Prostate gland (tissue), 2 donors: ENCODE measurements at regions not wholly inside any gene's neighbourhood (a gene's known extent, or its start where the extent isn't known, plus 50 kb on each side); places are given as distances from the start of the nearest gene placed in this dataset.

Experiments used
- DNase-seq: peaks from one replicate; pipeline ENCODE4 v3.0.0-alpha.2; 2019; ENCODE audit warnings: low spot score
- H3K27ac ChIP-seq, 2 donors: fragments of 200-600 bp; sonication (generic); 2 replicates each; pipeline ENCODE4 v1.5.1; 2017 to 2019
- H3K27me3 ChIP-seq: fragments of 200-600 bp; sonication (generic); replicated peaks from 2 replicates; pipeline ENCODE4 v1.5.1; 2019; ENCODE audit not compliant: insufficient read depth
- H3K36me3 ChIP-seq, 2 donors: fragments of 200-600 bp; sonication (generic); 1 replicate in 1 of 2; 2 replicates in 1 of 2; pipeline versions ENCODE4 v1.5.1 to v1.8.1; 2017 to 2019
- H3K4me1 ChIP-seq: fragments of 200-600 bp; sonication (generic); replicated peaks from 2 replicates; pipeline ENCODE4 v1.5.1; 2019
- H3K4me3 ChIP-seq, 2 donors: fragments of 200-600 bp; sonication (generic); 2 replicates each; pipeline ENCODE4 v1.5.1; 2017 to 2019
- H3K9me3 ChIP-seq: fragments of 200-600 bp; sonication (generic); 2 replicates; pipeline ENCODE4 v1.5.1; 2017
- CTCF ChIP-seq, 4 experiments: fragments of 200-600 bp in 2 of 4; fragments of 450-650 bp in 2 of 4; sonication (generic) in 2 of 4; IDR thresholded peaks; 1 replicate in 3 of 4; 2 replicates in 1 of 4; pipeline ENCODE4 v1.5.1; 2016 to 2019; ENCODE audit warnings: antibody characterized with exemption in 4 of 4, mild to moderate bottlenecking in 2 of 4, moderate library complexity in 2 of 4
- POLR2A ChIP-seq: fragments of 450-650 bp; IDR thresholded peaks from one replicate; pipeline ENCODE4 v1.6.1; 2016; ENCODE audit warnings: antibody characterized with exemption, mild to moderate bottlenecking
- POLR2AphosphoS5 ChIP-seq: sonication (generic); formaldehyde crosslinking; IDR thresholded peaks from one replicate; pipeline ENCODE4 v1.6.1; 2017; ENCODE audit warnings: antibody characterized with exemption
- WGBS: methylation state at CpG from one replicate; pipeline ENCODE4 v1.1.5; 2018; 5-methylcytosine and 5-hydroxymethylcytosine counted together
- intact Hi-C: fragments of 100-400 bp; cut with DNase I; formaldehyde crosslinking; loops from one replicate; pipeline ENCODE4 v1.14.2; 2022

DNA sequence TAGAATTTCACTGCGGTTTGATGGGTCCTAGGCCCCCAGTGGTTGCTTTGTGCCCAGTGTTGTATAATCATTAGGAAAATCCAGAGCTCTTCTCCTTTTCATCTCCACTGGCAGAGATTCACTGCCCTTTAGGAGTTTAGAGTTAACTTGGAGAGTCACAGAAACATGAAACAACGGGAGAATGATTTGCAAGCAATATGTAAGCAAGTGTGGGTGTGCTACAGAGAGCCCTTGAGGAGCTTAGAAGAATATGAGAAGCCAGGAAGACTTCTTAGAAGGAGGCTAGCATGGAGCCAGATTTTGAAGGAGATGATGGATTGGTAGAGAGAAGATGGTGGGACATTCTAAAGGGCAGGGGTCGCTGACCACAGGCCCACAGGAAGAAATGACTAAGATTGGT is 327.3 kb downstream of the ZNF326 start:
- DNase-seq: no peak
- no peaks in the 10 kb centered on the region for H3K4me1 ChIP-seq
- no peaks in the 10 kb centered on the region for H3K27me3 ChIP-seq
- H3K9me3 ChIP-seq: no peaks in the 10 kb centered on the region
- intact Hi-C loops: no loop called here
- no peak overlapping the region for H3K4me3 ChIP-seq
- H3K27ac ChIP-seq: no peak overlapping the region
- no peaks in the 10 kb centered on the region for H3K36me3 ChIP-seq
- TF ChIP-seq CTCF (IDR thresholded peaks at IDR 0.05) (no peak), POLR2A (no peak), POLR2AphosphoS5 (no peak)
- 81% methylated on average over 3 of the region's 3 CpGs for WGBS

- 63% methylated on average over 1 of the region's 1 CpG for WGBS
- no peak overlapping the region for H3K4me3 ChIP-seq
- intact Hi-C loops: no loop called here
- no peaks in the 10 kb centered on the region for H3K36me3 ChIP-seq
- TF ChIP-seq POLR2A (no peak), POLR2AphosphoS5 (no peak), CTCF (IDR thresholded peaks at IDR 0.05) (no peak)
- H3K27ac ChIP-seq: no peak overlapping the region
- no peaks in the 10 kb centered on the region for H3K9me3 ChIP-seq
- no peaks in the 10 kb centered on the region for H3K4me1 ChIP-seq
- H3K27me3 ChIP-seq: no peaks in the 10 kb centered on the region
- DNase-seq: no peak
These were observed 325.0 kb downstream of the ZNF326 start for GRCh38 chr1:90319918-90320317.

DNA sequence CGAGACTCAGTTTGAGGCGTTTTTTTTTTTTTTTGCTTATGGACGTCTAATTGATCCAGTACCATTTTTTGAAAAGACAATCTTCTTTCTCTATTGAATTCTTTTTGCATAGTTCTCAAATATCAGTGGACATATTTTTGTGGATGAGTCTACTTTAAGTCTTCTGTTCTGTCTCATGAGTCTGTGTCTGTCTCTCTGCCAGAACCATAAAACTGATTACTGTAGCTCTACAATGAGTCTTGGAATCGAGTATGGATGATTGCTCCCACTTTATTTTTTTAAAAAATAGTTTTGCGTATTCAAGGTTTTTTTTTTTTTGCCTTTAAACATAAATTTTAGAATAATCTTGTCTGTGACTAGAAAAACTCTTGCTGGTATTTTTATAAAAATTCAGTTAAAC is 323.5 kb downstream of the ZNF326 start:
- no peak for TF ChIP-seq CTCF (IDR thresholded peaks at IDR 0.05)
- no peak for TF ChIP-seq POLR2A
- TF ChIP-seq POLR2AphosphoS5: no peak

DNA sequence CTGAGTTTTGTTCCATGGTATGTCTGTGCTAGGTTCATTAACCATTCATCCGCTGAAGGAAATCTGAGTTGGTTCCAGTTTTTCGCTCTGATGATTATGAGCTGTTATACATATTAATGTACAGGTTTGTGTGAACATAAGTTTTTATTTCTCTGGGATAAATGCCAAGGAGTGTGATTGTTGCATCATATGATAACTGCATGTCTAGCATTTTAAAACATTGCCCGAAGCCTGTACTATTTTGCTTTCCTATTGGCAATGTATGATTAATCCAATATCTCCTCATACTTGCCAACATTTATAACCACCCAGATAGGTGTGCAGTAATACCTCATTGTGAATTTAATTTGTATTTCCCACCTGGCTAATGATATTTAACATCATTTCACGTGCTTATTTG is 322.7 kb downstream of the ZNF326 start:
- 90% methylated on average over 4 of the region's 4 CpGs for WGBS
- Histone ChIP-seq H3K36me3 (no peaks in the 10 kb centered on the region), H3K9me3 (no peaks in the 10 kb centered on the region), H3K27me3 (no peaks in the 10 kb centered on the region), H3K4me3 (no peak overlapping the region), H3K4me1 (no peaks in the 10 kb centered on the region), H3K27ac (no peak overlapping the region)
- intact Hi-C loops: no loop called here
- DNase-seq: no peak
- TF ChIP-seq POLR2AphosphoS5: no peak
- no peak for TF ChIP-seq CTCF (IDR thresholded peaks at IDR 0.05)
- no peak for TF ChIP-seq POLR2A

More for the DNA sequence above, 323.5 kb downstream of the ZNF326 start:
- no peaks in the 10 kb centered on the region for H3K4me1 ChIP-seq
- no peaks in the 10 kb centered on the region for H3K36me3 ChIP-seq
- no peak for DNase-seq
- no peak overlapping the region for H3K27ac ChIP-seq
- 67% methylated on average over 5 of the region's 5 CpGs for WGBS
- intact Hi-C loops: no loop called here
- H3K4me3 ChIP-seq: no peak overlapping the region
- H3K27me3 ChIP-seq: no peaks in the 10 kb centered on the region
- no peaks in the 10 kb centered on the region for H3K9me3 ChIP-seq

DNA sequence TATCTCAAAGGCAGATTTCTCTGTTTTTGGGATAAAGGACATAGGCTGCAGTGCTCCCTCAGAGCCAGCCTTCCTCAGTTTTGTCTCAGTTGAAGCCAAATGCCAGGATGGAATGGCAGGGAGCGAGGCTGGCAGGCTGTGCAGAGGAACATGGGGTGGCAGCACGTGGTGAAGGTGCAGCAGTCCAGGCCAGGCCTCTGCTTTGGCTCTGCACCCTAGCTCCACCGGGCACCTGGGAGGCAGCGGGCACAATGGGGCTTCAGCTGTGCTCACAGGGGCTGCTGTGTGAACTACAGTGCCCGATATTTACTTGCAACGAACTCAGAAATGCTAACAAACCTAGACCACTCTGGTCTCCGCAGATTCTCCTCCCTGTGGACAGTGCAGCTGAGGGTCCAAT is 319.6 kb downstream of the ZNF326 start:
- H3K36me3 ChIP-seq: no peaks in the 10 kb centered on the region
- no peak overlapping the region for H3K4me3 ChIP-seq
- H3K9me3 ChIP-seq: no peaks in the 10 kb centered on the region
- H3K27ac ChIP-seq: no peak overlapping the region
- DNase-seq: no peak
- no peaks in the 10 kb centered on the region for H3K4me1 ChIP-seq
- TF ChIP-seq POLR2A (no peak), CTCF (IDR thresholded peaks at IDR 0.05) (no peak), POLR2AphosphoS5 (no peak)
- intact Hi-C loops: no loop called here
- no peaks in the 10 kb centered on the region for H3K27me3 ChIP-seq
- WGBS: 94% methylated on average over 7 of the region's 7 CpGs
